HG03558 (cell line): ENCODE measurements at regions not wholly inside any gene's neighbourhood (a gene's known extent, or its start where the extent isn't known, plus 50 kb on each side); places are given as distances from the start of the nearest gene placed in this dataset.

Experiments used
- ATAC-seq: cut with Tn5 transposase; IDR thresholded peaks from one replicate; pipeline ENCODE4 v1.9.1; 2021; ENCODE audit warnings: moderate number of reproducible peaks; ENCODE audit not compliant: unreplicated experiment; ENCODE audit errors: extremely low read depth

- ATAC-seq, result no peak
Observed at GRCh38 chr7:47724335-47724982, 142.5 kb upstream of the TNS3 start.

GRCh38 chr7:47722126-47722525, 140.2 kb upstream of the TNS3 start:
- no peak for ATAC-seq

- no peak for ATAC-seq
Observed at GRCh38 chr7:47721670-47722069, 139.8 kb upstream of the TNS3 start.

- ATAC-seq, result no peak
Observed at GRCh38 chr7:47720907-47721244, 139.0 kb upstream of the TNS3 start.

GRCh38 chr7:47720141-47720906, 138.4 kb upstream of the TNS3 start:
- ATAC-seq, result peak; percentile 53

GRCh38 chr7:47719675-47720074, 137.8 kb upstream of the TNS3 start:
- ATAC-seq, result no peak

GRCh38 chr7:47715631-47716068, 133.7 kb upstream of the TNS3 start:
- ATAC-seq, result no peak

- ATAC-seq, result peak; percentile 84
Observed at GRCh38 chr7:47714669-47715607, 133.0 kb upstream of the TNS3 start.

GRCh38 chr7:47713595-47713994, 131.7 kb upstream of the TNS3 start:
- ATAC-seq, result no peak

- ATAC-seq, result no peak
Observed at GRCh38 chr7:47712416-47712815, 130.5 kb upstream of the TNS3 start.

GRCh38 chr7:47711776-47712175, 129.9 kb upstream of the TNS3 start:
- ATAC-seq, result no peak

- no peak for ATAC-seq
Observed at GRCh38 chr7:47710201-47710935, 128.5 kb upstream of the TNS3 start.

GRCh38 chr7:47709451-47709850, 127.5 kb upstream of the TNS3 start:
- no peak for ATAC-seq

- ATAC-seq, result no peak
Observed at GRCh38 chr7:47709051-47709450, 127.1 kb upstream of the TNS3 start.

GRCh38 chr7:47707583-47707982, 125.7 kb upstream of the TNS3 start:
- no peak for ATAC-seq

- ATAC-seq, result no peak
Observed at GRCh38 chr7:47704936-47705335, 123.0 kb upstream of the TNS3 start.

GRCh38 chr7:47702080-47702479, 120.2 kb upstream of the TNS3 start:
- ATAC-seq, result no peak

GRCh38 chr7:47698386-47698785, 116.5 kb upstream of the TNS3 start:
- ATAC-seq, result no peak

GRCh38 chr7:47697543-47697942, 115.6 kb upstream of the TNS3 start:
- no peak for ATAC-seq

- ATAC-seq, result no peak
Observed at GRCh38 chr7:47696152-47696710, 114.3 kb upstream of the TNS3 start.
